Activated naive CD4-positive, alpha-beta T cell treated with anti-CD3 and anti-CD28 coated beads, Interleukin-2, amount 50 U/mL, for 24 hours (primary cell): ENCODE measurements at regions not wholly inside any gene's neighbourhood (a gene's known extent, or its start where the extent isn't known, plus 50 kb on each side); places are given as distances from the start of the nearest gene placed in this dataset.

Source experiments
- H3K27ac Mint-ChIP-seq: one replicate; pipeline ENCODE4 v1.8.0; 2021; ENCODE audit warnings: mild to moderate bottlenecking, mixed read lengths
- H3K27me3 Mint-ChIP-seq: one replicate; pipeline ENCODE4 v1.8.0; 2021; ENCODE audit warnings: mixed read lengths
- H3K36me3 Mint-ChIP-seq: one replicate; pipeline ENCODE4 v1.8.0; 2021; ENCODE audit warnings: mixed read lengths
- H3K4me1 Mint-ChIP-seq: one replicate; pipeline ENCODE4 v1.8.0; 2021; ENCODE audit warnings: mixed read lengths
- H3K4me3 Mint-ChIP-seq: one replicate; pipeline ENCODE4 v1.8.0; 2021; ENCODE audit warnings: mild to moderate bottlenecking, mixed read lengths
- H3K9me3 Mint-ChIP-seq: one replicate; pipeline ENCODE4 v1.8.0; 2021; ENCODE audit warnings: mixed read lengths

- H3K27ac Mint-ChIP-seq: no peak overlapping the region
- no peaks in the 10 kb centered on the region for H3K36me3 Mint-ChIP-seq
- H3K4me3 Mint-ChIP-seq: no peak overlapping the region
- H3K9me3 Mint-ChIP-seq: no peaks in the 10 kb centered on the region
- no peaks in the 10 kb centered on the region for H3K4me1 Mint-ChIP-seq
- peaks cover 16% of the 10 kb centered on the region for H3K27me3 Mint-ChIP-seq
Observed at GRCh38 chr3:124532071-124532470, 198.2 kb upstream of the UMPS start.

- no peak overlapping the region for H3K4me3 Mint-ChIP-seq
- no peaks in the 10 kb centered on the region for H3K36me3 Mint-ChIP-seq
- no peaks in the 10 kb centered on the region for H3K9me3 Mint-ChIP-seq
- no peak overlapping the region for H3K27ac Mint-ChIP-seq
- H3K27me3 Mint-ChIP-seq: peaks cover 9% of the 10 kb centered on the region
- no peaks in the 10 kb centered on the region for H3K4me1 Mint-ChIP-seq
Observed at GRCh38 chr3:124535306-124535705, 194.9 kb upstream of the UMPS start.

GRCh38 chr3:124540550-124541211 lies 189.6 kb upstream of the UMPS start:
- no peaks in the 10 kb centered on the region for H3K4me1 Mint-ChIP-seq
- H3K36me3 Mint-ChIP-seq: no peaks in the 10 kb centered on the region
- H3K27me3 Mint-ChIP-seq: peaks cover 2% of the 10 kb centered on the region
- H3K4me3 Mint-ChIP-seq: no peak overlapping the region
- H3K27ac Mint-ChIP-seq: no peak overlapping the region
- H3K9me3 Mint-ChIP-seq: no peaks in the 10 kb centered on the region

- Mint-ChIP-seq H3K9me3 (no peaks in the 10 kb centered on the region), H3K27me3 (peaks cover 7% of the 10 kb centered on the region), H3K4me1 (no peaks in the 10 kb centered on the region), H3K4me3 (no peak overlapping the region), H3K27ac (no peak overlapping the region), H3K36me3 (no peaks in the 10 kb centered on the region)
Observed at GRCh38 chr3:124542214-124542869, 187.9 kb upstream of the UMPS start.

- peaks cover 8% of the 10 kb centered on the region for H3K27me3 Mint-ChIP-seq
- no peaks in the 10 kb centered on the region for H3K9me3 Mint-ChIP-seq
- H3K4me3 Mint-ChIP-seq: no peak overlapping the region
- no peaks in the 10 kb centered on the region for H3K36me3 Mint-ChIP-seq
- no peaks in the 10 kb centered on the region for H3K4me1 Mint-ChIP-seq
- no peak overlapping the region for H3K27ac Mint-ChIP-seq
Observed at GRCh38 chr3:124545891-124546290, 184.4 kb upstream of the UMPS start.

GRCh38 chr3:124552224-124552623 lies 178.0 kb upstream of the UMPS start:
- Mint-ChIP-seq H3K9me3 (no peaks in the 10 kb centered on the region), H3K27me3 (peaks cover 15% of the 10 kb centered on the region), H3K27ac (no peak overlapping the region), H3K4me1 (no peaks in the 10 kb centered on the region), H3K36me3 (no peaks in the 10 kb centered on the region), H3K4me3 (no peak overlapping the region)

GRCh38 chr3:124553178-124553577 lies 177.1 kb upstream of the UMPS start:
- peaks cover 19% of the 10 kb centered on the region for H3K27me3 Mint-ChIP-seq
- no peak overlapping the region for H3K4me3 Mint-ChIP-seq
- H3K27ac Mint-ChIP-seq: no peak overlapping the region
- H3K4me1 Mint-ChIP-seq: no peaks in the 10 kb centered on the region
- no peaks in the 10 kb centered on the region for H3K9me3 Mint-ChIP-seq
- H3K36me3 Mint-ChIP-seq: no peaks in the 10 kb centered on the region

GRCh38 chr3:124556636-124557035 lies 173.6 kb upstream of the UMPS start:
- Mint-ChIP-seq H3K4me3 (no peak overlapping the region), H3K9me3 (no peaks in the 10 kb centered on the region), H3K4me1 (no peaks in the 10 kb centered on the region), H3K36me3 (no peaks in the 10 kb centered on the region), H3K27me3 (peaks cover 16% of the 10 kb centered on the region), H3K27ac (no peak overlapping the region)

GRCh38 chr3:124557433-124558232 lies 172.6 kb upstream of the UMPS start:
- H3K27ac Mint-ChIP-seq: no peak overlapping the region
- H3K27me3 Mint-ChIP-seq: peaks cover 12% of the 10 kb centered on the region
- H3K4me3 Mint-ChIP-seq: no peak overlapping the region
- H3K36me3 Mint-ChIP-seq: no peaks in the 10 kb centered on the region
- no peaks in the 10 kb centered on the region for H3K4me1 Mint-ChIP-seq
- H3K9me3 Mint-ChIP-seq: no peaks in the 10 kb centered on the region

GRCh38 chr3:124558991-124559845 lies 171.0 kb upstream of the UMPS start:
- Mint-ChIP-seq H3K27me3 (peaks cover 9% of the 10 kb centered on the region), H3K27ac (no peak overlapping the region)

GRCh38 chr3:124559846-124560574 lies 170.2 kb upstream of the UMPS start:
- peaks cover 9% of the 10 kb centered on the region for H3K27me3 Mint-ChIP-seq

More at GRCh38 chr3:124558991-124559845, 171.0 kb upstream of the UMPS start:
- Mint-ChIP-seq H3K4me3 (no peak overlapping the region), H3K9me3 (no peaks in the 10 kb centered on the region), H3K4me1 (no peaks in the 10 kb centered on the region), H3K36me3 (no peaks in the 10 kb centered on the region)

GRCh38 chr3:124560666-124561215 lies 169.5 kb upstream of the UMPS start:
- H3K27me3 Mint-ChIP-seq: peaks cover 5% of the 10 kb centered on the region
- no peak overlapping the region for H3K4me3 Mint-ChIP-seq
- no peaks in the 10 kb centered on the region for H3K4me1 Mint-ChIP-seq
- no peak overlapping the region for H3K27ac Mint-ChIP-seq
- H3K36me3 Mint-ChIP-seq: no peaks in the 10 kb centered on the region
- H3K9me3 Mint-ChIP-seq: no peaks in the 10 kb centered on the region

More at GRCh38 chr3:124559846-124560574, 170.2 kb upstream of the UMPS start:
- Mint-ChIP-seq H3K4me1 (no peaks in the 10 kb centered on the region), H3K27ac (no peak overlapping the region), H3K36me3 (no peaks in the 10 kb centered on the region), H3K9me3 (no peaks in the 10 kb centered on the region), H3K4me3 (no peak overlapping the region)

- Mint-ChIP-seq H3K36me3 (no peaks in the 10 kb centered on the region), H3K4me1 (no peaks in the 10 kb centered on the region), H3K9me3 (no peaks in the 10 kb centered on the region), H3K4me3 (no peak overlapping the region), H3K27ac (no peak overlapping the region), H3K27me3 (peaks cover 2% of the 10 kb centered on the region)
Observed at GRCh38 chr3:124562769-124563168, 167.5 kb upstream of the UMPS start.

GRCh38 chr3:124563376-124563775 lies 166.9 kb upstream of the UMPS start:
- H3K9me3 Mint-ChIP-seq: no peaks in the 10 kb centered on the region

More at GRCh38 chr3:124563376-124563775, 166.9 kb upstream of the UMPS start:
- no peaks in the 10 kb centered on the region for H3K36me3 Mint-ChIP-seq
- peaks cover 2% of the 10 kb centered on the region for H3K27me3 Mint-ChIP-seq
- no peak overlapping the region for H3K27ac Mint-ChIP-seq
- H3K4me1 Mint-ChIP-seq: no peaks in the 10 kb centered on the region
- no peak overlapping the region for H3K4me3 Mint-ChIP-seq
